HTR-8/SVneo (cell line): ENCODE measurements at regions not wholly inside any gene's neighbourhood (a gene's known extent, or its start where the extent isn't known, plus 50 kb on each side); places are given as distances from the start of the nearest gene placed in this dataset.
"Not testable (repeated sequence)": the region's sequence is repeated elsewhere in the genome, so short reads cannot be mapped to it uniquely, and the experiment has no call there.

ENCODE experiments used
- DNase-seq: peaks from one replicate; pipeline ENCODE4 v3.0.0; 2011; ENCODE audit warnings: low spot score, mixed read lengths; ENCODE audit not compliant: insufficient read length
- FAIRE-seq: peaks from 2 replicates; lab custom pipeline; 2011; peaks lifted over from hg19 to GRCh38; lab: Jason Lieb, UNC

- DNase-seq = no peak
- FAIRE-seq = no peak
These were observed 94.1 kb upstream of the PPP3CA start for GRCh38 chr4:101441446-101441845.

GRCh38 chr4:101439926-101440325, 92.6 kb upstream of the PPP3CA start:
- DNase-seq (no peak), FAIRE-seq (no peak)

- peak; percentile 9 for DNase-seq
- FAIRE-seq = no peak
These were observed 74.1 kb upstream of the PPP3CA start for GRCh38 chr4:101421386-101421785.

- FAIRE-seq (no peak), DNase-seq (no peak)
These were observed 73.3 kb upstream of the PPP3CA start for GRCh38 chr4:101420661-101421060.

- no peak for DNase-seq
- no peak for FAIRE-seq
These were observed 72.2 kb upstream of the PPP3CA start for GRCh38 chr4:101419336-101420135.

- no peak for FAIRE-seq
- DNase-seq = no peak
These were observed 71.1 kb upstream of the PPP3CA start for GRCh38 chr4:101418466-101418865.

GRCh38 chr4:101418055-101418454, 70.7 kb upstream of the PPP3CA start:
- FAIRE-seq (no peak), DNase-seq (no peak)

- no peak for DNase-seq
- no peak for FAIRE-seq
These were observed 69.7 kb upstream of the PPP3CA start for GRCh38 chr4:101417046-101417445.

GRCh38 chr4:101415962-101416361, 68.6 kb upstream of the PPP3CA start:
- DNase-seq = no peak
- no peak for FAIRE-seq

- DNase-seq = no peak
- FAIRE-seq = no peak
These were observed 67.2 kb upstream of the PPP3CA start for GRCh38 chr4:101414496-101414895.

- no peak for FAIRE-seq
- no peak for DNase-seq
These were observed 64.6 kb upstream of the PPP3CA start for GRCh38 chr4:101411926-101412325.

GRCh38 chr4:101411281-101411910, 64.1 kb upstream of the PPP3CA start:
- not testable (repeated sequence) for FAIRE-seq, DNase-seq

- FAIRE-seq (no peak), DNase-seq (no peak)
These were observed 52.8 kb upstream of the PPP3CA start for GRCh38 chr4:101400096-101400495.

- FAIRE-seq (no peak), DNase-seq (no peak)
These were observed 51.5 kb upstream of the PPP3CA start for GRCh38 chr4:101398807-101399206.
